ENCODE measurements at regions not wholly inside any gene's neighbourhood (a gene's known extent, or its start where the extent isn't known, plus 50 kb on each side); places are given as distances from the start of the nearest gene placed in this dataset.

GRCh38 chr4:124591637-124592036 lies 120.9 kb downstream of the ANKRD50 start:
- DNase-seq: no peak

- no peak for DNase-seq
Observed at GRCh38 chr4:124593494-124593893, 119.0 kb downstream of the ANKRD50 start.

- no peak for DNase-seq
Observed at GRCh38 chr4:124594945-124595344, 117.6 kb downstream of the ANKRD50 start.

- no peak for DNase-seq
Observed at GRCh38 chr4:124596816-124597215, 115.7 kb downstream of the ANKRD50 start.

- no peak for DNase-seq
Observed at GRCh38 chr4:124610211-124610610, 102.3 kb downstream of the ANKRD50 start.
